ENCODE measurements at regions not wholly inside any gene's neighbourhood (a gene's known extent, or its start where the extent isn't known, plus 50 kb on each side); places are given as distances from the start of the nearest gene placed in this dataset.

DNA sequence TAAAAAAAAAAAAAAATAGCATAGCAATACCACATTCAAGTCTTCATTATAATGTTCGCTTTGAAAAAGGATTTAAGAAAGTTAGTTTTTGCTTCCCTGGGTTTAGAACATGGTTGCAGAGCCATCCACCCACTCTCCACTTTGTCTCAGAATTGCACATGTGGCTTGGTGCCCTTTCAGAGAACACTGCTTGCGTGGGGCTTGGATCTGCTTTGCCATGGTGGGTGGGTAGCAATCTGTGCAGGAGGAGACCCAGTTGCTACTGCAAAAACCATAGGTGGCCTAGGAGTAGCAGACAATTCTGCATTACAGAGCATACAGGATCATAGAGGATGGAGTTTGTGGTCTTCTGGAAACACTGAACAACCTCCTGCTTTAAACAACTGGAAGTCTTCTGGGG is 421.4 kb upstream of the CELF2 start:
- DNase-seq = no peak

DNA sequence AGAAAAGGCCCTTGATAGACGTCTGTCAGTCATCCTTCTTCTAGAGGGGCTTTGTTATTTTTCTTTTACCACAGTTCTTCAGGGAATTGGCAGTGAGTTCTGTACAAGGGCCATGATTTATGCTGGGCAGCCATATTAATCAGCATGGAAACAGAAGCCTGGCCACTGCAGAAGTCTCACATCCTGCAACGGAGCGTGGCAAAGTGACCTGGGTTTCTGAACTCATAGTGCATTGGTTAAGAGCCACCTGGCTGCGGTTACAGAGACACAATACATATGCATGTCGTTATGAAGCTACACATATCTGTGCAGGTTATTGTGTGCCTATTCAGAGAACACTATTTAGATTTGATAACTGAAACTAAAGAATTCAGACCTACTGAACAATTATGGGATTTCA is 419.4 kb upstream of the CELF2 start:
- DNase-seq = no peak

DNA sequence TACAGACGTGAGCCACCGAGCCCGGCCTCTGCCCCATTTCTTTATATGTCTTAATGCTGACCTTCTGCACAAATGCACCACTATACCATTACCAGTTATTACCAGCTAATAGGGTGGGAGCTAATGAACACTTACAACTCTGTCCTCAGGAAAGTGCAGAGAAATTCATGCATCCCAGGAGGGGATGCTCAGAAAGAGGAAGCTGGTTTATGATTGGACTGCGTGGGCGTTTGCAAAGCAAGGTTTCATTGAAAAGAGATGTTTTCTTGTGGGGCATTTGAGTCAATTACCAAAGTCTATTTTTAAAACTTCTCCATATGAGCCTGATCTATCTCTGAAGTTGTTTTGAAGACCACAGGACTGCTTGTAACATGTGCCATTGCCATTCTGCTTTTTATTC is 417.7 kb upstream of the CELF2 start:
- DNase-seq = no peak

DNA sequence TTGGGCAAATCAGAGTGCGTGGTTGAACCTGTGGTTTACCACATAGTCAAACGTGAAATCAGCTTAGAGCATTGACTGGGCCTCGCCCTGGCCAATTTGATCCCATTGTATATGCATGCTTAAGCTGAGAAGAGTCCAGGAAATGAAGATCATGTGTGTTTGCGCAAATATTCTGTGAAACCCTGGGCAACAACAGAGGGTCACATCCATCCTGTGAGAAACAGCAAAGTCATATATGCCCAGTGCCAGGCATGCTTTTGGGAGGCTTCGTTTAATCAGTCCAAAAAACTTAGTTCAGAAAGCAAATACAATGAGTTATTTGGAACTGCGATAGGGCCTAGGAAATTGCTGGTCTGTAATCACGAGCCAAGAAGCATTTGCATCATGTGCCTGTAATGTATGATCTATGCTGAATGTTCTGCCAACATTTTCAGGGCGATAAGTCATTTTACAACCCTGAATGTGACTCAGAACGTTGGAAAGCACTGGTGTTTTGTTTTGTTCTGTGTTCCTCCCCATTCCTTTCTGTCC is 412.1 kb upstream of the CELF2 start:
- DNase-seq = no peak

DNA sequence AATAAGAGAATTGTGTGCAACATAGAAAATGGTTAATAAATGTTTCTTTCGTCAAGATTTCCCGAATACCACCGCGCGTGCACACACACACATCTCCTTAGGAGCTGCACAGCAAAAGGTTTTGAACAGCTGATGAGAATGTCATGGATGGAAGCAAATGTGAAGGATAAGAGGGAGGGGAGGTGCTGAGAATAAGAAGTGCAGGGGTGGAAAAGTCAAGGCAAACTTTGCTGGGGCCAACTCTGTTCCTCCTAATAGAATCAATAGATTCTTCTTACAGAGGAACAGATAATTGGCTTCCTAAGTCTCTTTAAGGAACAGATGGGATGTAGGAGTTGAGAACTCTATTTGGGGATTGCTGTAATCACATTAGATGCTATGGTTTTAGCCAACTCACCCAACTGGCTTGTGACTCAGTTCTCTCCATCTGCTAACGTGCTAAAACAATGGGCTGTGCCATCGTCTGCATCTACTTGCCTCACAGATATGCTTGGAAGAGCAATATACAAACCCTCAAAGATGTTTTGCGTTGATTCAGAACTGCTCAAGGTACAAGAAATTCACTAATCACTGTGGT is 408.2 kb upstream of the CELF2 start:
- no peak for DNase-seq

DNA sequence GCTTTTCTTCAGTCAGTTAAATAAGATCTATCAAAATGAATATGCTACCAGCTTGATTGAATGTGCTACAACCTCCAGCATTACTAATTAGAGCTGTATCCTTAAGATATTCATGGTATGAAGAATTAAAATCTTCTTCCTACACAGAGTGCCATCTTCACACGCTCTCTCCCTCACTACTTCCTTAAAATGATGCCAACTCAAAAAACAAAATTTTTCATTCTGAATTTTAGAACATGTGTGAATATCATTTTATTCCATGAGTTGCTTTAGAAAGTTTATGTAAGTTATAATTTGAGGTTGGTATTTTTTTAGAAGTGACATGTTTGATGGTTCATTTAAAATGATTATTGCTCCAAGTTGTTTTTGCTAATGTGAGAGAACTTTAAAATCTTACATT is 407.5 kb upstream of the CELF2 start:
- DNase-seq = no peak

DNA sequence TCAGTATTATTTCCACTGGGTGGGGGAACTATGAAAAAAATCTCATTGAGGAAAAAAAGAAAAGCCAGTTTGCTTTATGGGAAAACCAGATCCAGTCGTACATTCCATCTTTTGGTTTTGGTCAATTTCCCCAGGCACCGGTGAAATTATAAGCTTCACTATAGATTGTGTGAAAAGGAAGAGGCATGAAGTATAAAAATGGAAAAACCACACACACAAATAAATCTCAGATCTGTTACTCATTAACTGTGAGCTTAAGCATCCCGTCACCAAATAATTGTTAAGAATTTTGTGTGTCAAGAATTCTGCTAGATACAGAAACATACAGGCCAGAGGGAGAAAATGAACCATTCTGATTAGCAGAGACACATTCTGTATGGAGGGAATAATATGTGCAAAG is 405.5 kb upstream of the CELF2 start:
- no peak for DNase-seq

DNA sequence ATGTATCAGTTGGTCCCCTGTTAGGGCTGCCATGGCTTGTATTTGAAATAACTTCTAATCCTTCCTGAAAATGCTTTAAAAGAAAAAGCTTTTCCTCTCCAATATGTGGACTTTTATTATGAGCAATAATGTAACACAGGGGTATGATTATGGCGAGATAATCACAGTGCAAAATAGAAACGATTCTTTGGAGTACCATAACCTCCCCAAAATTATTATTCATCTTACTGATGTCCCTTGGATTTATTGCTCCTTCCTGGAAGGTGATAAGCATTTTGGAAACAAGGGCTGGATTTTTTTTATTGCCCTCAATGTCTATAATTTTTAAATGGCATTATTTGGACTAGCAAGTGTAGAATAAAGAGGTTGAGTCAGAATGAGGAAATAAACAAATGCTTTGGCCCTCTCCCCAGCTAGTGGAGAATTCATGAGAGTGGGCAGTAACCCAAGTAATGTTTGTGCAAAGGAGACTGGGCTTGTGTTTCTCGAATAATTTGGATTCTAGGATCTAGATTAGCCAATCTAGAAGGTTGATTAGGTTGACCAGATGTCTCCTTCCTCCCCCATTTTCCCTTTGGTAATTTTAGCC is 403.9 kb upstream of the CELF2 start:
- DNase-seq = no peak

DNA sequence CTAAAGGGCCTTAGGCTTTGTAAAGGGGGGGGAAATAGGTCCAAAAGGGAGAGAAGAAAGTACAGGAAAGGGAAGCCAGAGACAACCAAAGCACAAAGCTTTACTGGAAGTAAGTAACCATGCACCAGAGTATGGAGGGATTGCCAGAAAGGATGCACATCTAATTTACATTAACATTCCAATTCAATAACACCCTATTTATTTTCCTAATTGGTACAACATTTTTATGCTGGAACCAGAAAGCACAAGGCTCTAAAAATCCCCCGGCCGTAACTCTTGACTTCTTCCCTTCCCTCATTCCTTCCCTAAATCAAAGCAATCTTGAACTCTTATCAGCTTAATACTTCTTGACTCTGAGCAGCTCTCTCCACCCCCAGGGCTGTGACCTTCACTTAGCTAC is 400.0 kb upstream of the CELF2 start:
- DNase-seq = no peak

DNA sequence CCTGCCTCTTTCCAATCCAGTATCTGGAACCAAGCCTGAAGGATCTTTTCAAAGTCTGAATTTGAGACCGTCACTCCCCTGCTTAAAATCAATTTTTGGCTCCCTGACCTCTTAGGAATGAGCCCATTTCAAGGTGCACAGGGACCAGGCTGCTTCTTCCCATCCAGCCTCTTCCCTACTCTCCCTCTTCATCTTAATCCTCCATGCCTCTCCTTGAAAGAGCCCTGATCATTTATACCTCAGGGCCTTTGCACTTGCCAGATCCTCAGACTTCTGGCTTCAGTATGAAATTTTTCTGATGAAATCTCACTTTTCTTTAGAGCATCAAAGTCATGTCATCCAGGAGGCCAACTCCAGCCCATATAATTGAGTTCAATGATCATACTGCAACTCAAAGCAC is 399.5 kb upstream of the CELF2 start:
- DNase-seq = no peak

DNA sequence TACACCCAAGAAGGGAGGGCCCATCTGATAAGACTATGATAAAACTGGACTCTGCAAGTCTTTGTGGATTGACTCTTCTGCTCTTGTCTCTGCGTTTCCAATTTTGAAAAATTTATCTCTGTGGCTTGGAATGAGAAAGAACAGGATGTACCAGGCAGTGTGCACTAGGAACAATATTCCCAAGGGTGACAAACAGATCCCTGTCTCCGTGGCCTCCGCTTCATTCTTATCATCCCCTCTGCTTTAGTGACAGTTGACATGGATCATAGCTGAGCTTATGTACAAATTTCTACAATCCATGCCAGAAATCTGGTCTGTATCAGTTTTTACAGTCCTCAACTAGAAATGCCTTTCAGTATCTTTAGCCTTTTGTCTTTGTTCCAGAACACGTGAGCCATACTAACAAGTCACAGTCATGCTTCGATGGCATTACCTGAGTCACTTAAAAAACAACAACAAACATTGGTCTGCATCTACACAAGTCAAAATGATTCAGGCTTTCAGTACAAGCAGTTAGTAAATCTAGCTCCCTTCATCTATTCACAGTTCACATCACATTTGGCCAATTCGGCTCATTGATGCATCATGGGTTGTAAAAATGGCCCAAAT is 393.6 kb upstream of the CELF2 start:
- DNase-seq = no peak

DNA sequence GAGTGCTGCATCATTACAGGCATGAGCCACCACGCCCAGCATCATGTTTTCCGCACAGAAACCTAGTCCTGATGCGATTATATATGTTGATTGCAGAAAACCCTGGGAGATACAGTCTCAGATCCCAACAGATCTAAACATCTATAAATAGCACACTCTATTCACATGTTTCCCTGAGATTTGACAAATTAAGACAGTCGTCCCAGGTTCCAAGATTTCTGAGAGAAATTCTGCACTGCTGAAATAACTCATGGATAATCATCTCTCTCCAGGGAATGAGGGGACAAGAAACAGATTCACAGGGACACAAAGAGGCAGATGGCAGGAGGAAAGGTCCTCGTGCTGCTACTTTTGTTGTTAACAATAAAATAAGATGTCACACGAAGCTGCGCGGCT is 393.1 kb upstream of the CELF2 start:
- no peak for DNase-seq

DNA sequence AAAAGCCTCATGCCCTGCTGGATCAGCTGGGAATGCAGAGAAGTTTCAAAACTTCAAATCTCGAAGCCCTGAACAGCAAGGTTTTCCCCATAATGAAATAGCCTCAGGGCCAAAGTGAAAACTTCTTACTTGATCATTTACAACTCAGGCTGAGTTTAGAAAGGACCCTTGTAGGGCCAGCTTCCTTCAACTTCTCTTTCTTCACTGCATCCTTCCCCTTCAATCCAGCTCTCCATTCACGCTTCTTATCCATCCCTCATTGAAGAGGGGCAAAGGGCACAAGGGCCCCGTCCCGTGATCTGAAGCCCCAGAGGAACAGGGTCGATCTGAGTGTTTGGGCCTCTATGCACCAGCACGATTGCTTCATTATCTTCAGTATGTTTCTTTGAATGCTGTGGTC is 392.2 kb upstream of the CELF2 start:
- no peak for DNase-seq

DNA sequence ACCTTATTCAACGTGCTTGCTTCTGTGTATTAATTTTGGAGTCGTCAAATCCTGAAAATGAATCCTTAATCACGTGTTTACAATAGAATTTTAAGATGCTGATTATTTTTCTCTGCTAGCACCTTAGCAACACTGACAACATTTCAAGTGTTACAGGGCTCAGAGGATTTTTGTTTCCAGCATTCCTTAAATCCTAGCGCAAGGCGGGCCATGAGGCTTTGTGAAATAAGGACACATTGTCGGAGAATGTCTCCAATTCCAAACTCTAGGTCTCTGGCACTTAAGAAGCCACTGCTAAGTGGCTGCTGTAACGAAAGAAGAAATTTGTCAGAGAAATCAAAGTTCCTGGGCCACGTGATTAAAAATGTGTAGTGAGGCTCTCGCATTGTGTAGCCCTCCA is 390.9 kb upstream of the CELF2 start:
- no peak for DNase-seq

DNA sequence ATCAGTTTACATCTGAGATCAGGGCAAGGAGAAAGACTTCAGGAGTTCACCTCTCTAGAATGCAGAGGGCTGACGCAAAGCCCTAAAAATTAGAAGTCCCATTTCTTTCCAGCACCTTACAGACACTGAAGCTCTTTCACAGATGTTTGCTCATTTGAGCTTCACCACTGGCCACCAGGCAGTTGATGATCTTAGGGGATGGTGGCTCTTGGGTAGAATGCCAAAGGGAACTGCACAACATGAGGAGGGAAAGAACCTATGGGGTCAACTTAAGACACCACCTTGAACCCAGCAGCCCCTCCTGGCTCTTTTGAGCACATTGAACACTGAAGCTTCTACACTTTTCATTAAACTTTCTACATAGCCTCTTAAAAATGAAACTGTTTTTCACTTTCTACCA is 390.3 kb upstream of the CELF2 start:
- no peak for DNase-seq

DNA sequence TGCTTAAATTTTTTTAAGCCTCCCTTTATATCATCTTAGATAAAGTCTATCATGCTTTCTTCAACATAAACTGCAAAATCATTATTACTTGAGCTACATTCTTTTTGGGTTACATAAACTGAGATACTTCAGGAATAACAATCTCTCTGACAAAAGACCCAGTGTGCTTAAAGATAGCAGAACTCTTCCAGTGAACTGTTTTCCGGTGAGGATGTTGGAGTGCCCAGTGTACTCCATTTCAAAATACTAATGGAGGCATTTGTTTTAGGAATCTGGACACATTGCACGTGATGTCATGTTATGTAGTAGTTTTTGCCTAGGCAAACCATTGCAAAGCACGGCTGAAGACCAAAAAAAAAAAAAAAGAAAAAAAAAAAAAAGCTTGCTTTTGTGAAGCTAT is 388.2 kb upstream of the CELF2 start:
- DNase-seq = no peak

DNA sequence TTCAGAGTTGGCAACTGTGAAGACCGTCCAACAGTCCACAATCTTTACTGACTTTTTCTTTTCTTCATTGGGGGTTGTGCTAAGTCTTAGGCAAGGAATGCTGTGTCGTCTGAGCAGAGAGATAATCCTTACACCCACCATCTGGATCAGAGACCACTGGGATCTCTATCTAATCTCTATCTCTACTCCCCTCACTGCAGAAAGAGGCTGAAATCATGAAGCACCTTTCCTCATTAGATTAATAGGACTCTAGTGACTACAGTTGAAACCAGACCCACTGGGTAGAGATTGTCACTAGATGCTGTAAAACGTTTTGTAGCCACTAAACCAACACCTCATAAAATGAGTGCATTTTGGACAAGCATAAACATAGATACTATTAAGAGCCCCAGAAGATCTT is 387.4 kb upstream of the CELF2 start:
- DNase-seq = no peak

DNA sequence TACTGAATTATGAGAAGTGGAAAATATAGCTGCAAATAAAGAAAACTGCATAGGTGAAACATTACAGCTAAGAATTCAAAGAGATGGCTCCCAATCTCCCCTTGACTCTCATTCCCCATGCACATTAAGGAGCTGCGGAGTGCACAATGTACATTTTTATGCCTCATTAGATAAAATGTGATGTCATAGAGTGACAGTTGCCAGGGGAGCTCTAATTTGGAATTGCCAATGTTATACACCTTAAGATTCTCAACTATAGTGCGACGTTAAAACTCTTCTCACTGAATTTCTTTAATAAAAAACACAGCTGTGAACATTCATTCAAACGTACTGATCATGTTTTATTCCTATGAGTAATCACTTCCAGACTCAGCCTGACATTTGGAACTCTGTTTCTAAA is 386.9 kb upstream of the CELF2 start:
- no peak for DNase-seq

DNA sequence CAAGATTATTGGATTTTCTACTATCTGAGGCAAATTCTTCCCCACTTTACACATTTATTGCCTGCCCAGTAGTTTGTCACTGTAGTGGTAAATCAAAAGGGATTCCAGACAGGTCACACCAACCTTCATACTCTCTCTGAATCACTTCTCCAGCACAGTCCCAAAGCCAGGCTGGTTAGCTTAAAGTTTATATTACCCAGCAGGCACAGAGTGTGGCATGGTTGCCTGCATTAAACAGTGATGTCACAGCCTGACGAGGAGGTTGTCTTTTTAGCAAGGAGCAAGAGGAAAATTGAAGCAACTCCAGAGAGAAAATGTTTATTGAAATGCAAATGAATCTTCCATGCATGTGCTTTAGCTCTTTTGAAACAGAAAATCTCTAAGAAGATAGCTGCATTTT is 375.5 kb upstream of the CELF2 start:
- DNase-seq = no peak

DNA sequence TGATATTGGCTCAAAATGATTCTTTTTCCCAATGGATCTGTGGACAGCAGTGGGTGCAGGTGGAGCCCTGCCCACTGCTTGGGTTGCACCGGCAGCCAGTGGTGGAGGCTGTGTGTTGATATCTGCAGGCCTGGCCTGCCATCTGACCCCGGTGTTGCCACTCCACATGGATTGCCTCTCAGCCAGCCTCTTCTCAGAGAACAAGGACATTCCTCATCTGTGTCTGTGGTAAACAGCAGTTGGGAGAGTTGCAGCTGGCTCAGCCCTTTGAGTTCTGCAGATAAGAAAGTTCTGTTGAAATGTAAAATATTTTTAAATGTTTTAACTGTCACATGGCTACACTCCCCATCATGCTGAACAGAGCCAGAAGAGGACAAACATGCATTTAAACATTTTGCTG is 374.9 kb upstream of the CELF2 start:
- no peak for DNase-seq

DNA sequence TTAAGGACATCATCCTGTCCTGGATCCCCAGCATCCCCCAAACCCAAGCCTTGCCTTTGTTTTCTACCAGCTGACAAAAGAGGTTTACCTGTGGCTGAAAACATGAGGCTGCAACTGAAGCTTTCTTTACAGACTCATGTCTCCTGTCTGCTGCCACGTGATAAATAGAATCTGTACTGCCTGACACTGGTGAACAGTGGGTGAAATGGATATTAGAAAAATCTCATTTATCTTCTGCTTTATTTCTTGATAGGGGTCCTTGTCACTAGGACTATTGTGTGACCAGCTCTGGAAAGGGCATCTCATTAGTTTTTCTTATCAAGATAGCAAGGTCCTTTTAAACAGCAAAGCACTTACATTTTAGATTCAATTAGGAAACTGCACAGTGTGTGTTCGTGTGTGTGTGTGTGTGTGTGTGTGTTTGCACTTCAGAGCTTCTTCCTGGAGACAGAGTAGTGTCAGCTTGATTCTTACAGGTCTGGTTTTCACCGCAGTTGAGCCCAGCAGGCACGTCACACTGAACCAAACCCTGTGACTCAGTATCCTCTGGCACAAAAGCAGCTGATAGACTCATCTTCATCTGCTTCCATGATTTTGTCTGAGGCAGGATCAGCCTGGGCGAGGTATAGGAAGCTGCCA is 373.5 kb upstream of the CELF2 start:
- DNase-seq = no peak

DNA sequence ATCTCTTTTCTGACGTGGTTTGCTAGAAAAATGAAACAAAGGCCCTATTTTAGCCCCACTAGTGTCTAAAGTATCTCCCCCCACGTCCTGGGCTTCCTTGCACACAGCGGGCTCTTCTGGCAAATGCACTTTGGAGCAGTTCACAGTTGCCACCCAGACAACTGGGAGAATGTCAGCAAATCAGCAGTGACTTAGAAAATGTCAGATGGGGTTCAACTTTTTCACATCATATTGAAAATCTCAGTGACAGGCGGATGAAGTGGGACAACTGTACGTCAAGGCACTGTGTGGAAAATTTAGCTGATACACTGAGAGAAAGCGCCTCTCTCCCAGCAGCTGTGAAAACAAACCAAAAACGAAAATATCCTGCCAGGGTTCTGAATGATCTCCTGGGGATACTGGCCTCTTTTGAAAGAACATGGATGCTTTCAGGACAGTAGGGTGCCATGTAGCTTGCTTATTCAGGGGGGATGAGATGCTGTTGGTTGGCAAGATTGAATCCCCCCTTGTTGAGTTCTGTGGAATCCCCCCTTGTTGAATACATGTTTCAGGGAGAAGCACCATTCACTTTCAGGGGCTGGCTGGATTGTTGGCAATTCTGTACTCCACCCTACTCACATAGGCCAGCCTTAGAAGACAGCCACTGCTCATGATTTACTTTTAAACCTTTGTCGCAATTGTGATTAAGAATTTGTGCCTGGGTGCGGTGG is 372.8 kb upstream of the CELF2 start:
- no peak for DNase-seq

DNA sequence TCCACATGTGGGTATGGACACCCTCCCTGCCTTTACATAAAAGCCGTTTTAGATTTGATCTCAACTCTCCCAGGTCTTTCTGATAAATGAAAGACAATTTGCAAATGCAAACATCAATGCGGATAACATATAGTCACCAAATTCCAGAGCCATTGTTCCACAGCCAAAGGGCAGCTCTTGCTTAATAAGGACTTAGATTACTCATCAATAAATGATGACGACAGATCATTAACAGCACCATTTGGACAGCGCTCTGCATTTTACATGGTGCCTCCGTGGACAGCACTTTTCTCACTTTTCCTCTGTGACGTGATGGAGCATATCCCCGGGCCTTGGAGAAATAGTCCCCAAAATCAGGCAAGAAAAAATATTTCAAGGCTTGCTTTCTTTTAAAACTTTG is 370.3 kb upstream of the CELF2 start:
- no peak for DNase-seq

All from 8988T (cell line).